ENCODE measurements at regions not wholly inside any gene's neighbourhood (a gene's known extent, or its start where the extent isn't known, plus 50 kb on each side); places are given as distances from the start of the nearest gene placed in this dataset.
"Not testable (repeated sequence)": the region's sequence is repeated elsewhere in the genome, so short reads cannot be mapped to it uniquely, and the experiment has no call there.

DNA sequence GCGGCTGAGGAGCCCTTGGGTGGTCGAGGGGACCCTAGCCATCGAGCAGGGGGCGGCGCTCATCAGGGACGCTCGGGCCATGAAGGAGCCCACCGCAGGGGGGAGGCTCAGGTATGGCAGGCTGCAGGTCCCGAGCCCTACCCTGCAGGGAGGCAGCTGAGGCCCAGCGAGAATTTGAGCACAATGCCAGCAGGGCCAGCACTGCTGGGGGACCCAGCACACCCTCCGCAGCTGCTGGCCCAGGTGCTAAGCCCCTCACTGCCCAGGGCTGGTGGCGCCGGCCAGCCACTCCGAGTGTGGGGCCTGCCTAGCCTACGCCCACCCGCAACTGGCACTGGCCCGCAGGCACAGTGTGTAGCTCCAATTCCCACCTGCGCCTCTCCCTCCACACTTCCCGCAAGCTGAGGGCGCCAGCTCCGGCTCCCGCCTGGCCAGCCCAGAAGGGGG lies 325.4 kb upstream of the FRG1 start:
- no peak for DNase-seq

DNA sequence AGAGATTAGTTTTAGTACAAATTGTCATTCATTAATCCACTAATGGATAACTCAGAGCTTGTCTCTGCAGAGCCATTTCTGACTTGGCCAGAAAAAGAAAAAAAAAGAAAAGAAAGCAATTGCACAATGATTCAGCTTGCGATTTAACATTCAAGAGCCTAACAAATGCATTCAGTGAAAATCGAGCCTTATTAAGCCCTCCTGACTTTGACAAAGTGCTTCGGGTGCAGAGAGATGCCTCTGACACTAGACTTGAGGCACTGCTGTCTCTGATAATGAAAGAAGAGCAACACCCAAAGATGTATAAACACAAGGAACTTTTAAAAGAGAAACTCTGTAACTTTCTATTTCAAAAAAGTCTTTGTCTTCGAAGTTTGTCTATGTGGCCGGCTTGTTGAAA lies 322.9 kb upstream of the FRG1 start:
- not testable (repeated sequence) for DNase-seq

DNA sequence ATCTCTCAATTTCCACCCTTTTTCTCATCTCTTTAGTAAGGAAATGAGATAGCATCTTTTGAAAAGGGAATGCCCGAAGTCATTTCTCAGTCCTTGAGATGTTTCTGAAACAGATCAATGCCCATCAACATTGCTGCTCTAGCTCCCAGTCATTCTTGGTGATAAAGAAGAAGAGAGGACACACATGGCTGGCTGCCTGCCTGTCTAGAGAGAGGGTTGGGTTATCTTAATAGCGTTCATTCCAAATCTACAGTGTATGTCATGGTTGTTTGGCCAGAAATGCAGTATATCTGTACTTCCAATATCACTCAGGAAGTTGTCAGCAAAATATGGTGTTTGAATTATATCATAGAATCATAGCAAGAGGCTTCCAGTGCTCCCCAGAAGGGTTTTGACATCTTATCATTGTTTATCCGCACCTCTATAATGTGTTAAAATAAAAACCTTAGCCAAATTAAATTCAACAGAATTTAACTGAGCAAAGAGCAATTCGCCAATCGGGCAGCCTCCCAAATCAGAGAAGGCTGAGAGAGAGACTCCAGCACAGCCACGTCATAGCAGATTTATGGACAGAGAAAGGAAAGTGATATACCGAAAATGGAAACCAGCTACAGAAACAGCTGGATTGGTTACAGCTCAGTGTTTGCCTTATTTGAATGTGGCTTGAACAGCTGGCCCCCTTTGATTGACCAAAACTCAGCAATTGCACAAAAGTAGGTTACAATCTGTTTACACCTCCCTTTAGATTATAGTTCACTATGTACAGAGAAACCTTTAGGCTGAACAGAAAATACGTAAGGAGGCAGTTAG lies 321.0 kb upstream of the FRG1 start:
- not testable (repeated sequence) for DNase-seq

DNA sequence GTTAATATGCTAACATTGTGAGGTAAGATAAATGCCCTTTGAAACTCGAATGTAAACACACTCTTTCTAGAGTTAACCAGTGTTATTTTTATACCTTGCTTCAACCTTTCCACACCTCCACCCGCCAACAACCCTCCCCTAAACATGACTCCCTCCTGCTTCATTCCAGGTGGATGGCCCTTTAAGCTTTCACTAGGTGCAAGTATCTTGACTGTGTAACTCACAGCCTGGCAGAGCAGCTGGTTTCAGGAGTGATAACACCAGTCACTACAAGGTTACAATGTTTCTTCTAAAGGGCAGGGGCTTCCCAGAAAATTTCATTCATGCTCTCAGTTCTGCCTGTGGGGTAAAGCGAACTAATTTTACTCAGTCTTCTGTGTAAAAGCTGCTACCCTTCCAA lies 318.1 kb upstream of the FRG1 start:
- DNase-seq = not testable (repeated sequence)

DNA sequence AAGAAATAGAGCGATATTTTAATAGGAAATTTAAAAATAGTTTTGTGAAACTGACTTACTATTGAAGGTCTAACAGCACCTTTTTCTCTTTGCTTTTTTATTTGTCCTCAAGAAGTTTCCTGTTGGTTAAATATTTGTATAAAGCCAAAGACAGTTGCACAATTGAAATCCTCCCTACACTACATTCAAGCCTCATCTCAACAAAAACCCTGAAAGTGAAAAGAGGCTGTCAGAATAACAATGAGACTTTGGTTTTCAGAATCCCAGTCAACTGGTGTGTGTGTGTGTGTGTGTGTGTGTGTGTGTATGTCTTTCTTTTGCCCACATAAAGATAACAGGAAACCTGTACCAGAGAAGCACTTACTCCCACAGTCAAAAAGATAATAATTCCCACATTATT lies 313.6 kb upstream of the FRG1 start:
- DNase-seq = not testable (repeated sequence)

DNA sequence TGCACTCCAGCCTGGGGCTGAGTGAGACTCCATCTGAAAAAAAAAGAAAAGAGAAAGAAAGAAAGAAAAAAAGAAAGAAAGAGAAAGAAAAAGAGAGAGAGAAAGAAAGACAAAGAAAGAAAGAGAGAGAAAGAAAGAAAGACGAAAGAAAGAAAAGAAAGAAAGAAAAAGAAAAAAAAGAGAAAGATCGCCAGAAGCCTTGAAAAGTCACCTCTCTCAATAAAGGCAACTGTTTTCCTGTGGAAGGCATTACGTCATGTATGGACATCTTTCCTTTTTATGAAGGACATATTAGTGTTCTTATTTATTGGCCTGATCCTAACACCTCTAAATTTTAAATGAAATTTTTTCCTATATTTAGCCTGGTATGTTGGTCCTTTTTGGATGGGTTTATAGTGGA lies 310.9 kb upstream of the FRG1 start:
- DNase-seq = not testable (repeated sequence)

DNA sequence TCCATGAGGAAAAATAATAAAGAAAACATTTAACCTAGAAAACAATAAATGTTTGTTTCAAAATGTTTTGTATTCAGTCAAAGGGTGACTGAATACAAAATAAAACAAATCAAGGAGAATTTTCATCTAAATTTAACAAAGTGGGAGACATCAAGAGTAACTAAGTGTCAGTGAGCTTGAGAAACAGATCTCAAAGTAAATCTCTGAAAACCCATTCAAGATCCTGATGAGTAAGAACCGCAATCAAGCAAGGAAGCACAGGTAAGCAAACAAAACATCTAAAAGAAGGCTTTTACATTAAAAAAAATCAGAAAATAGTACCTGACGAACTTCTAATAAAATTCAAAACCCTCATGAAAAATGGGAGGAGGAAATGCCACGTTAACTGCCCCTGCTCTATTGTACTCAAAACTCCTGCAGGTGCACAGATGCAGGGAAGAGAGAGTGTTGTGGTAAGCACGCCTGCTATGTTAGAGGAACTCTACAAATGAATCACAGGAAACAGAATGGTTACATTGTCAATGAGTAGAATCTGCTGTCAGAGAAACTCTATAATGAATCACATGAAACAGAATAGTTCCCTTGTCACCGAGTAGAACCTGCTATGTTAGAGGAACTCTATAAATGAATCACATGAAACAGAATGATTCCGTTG lies 309.6 kb upstream of the FRG1 start:
- not testable (repeated sequence) for DNase-seq

DNA sequence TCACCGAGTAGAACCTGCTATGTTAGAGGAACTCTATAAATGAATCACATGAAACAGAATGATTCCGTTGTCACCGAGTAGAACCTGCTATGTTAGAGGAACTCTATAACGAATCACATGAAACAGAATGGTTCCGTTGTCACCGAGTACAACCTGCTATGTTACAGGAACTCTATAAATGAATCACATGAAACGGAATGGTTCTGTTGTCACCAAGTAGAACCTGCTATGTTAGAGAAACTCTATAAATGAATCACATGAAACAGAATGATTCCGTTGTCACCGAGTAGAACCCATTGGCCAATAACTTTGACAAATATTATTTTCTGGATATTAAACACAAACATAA lies 309.1 kb upstream of the FRG1 start:
- not testable (repeated sequence) for DNase-seq

DNA sequence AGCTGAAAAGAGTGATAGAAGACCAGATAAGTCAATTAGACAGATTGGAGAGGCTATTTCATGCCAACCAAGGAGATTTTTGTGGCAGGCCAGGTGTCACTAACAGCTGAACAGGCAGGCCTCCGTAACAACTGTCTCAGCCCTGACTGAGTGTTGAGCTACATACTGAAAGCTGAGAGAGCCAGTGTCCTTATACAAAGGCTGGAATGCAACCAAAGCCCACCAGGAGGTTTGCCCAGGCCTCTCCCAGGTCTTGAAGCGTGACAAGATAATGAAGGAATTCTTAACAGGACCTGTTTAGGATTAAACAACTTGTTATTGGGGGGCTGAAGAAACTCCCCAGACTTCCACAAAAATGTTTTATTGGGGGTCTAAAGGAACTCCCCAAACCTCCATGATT lies 290.2 kb upstream of the FRG1 start:
- not testable (repeated sequence) for DNase-seq

DNA sequence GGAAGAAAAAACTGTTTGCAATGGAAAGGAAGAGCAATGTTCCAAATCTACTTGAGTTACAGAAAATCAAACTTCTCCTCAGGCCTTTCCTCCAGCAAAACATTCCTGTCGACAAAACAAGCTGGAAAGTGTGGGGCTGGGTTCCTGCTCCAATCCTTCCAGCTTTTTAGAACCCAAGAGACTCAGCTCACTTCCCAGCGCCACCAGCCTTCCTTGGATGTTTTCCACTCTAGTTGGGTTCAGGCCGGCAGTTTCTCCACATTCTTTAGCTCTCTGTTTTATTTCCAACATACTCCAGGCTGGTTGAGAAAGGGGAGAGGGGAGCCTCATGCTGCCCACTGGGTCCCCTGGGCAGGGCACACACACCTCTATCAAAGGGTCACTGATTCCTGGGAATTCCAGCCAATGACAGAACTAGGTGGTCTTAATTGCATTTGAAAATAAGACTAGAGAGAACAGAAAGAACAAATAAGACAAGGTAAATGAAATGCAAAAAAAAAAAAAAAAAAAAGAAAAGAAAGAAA lies 287.5 kb upstream of the FRG1 start:
- DNase-seq = not testable (repeated sequence)

DNA sequence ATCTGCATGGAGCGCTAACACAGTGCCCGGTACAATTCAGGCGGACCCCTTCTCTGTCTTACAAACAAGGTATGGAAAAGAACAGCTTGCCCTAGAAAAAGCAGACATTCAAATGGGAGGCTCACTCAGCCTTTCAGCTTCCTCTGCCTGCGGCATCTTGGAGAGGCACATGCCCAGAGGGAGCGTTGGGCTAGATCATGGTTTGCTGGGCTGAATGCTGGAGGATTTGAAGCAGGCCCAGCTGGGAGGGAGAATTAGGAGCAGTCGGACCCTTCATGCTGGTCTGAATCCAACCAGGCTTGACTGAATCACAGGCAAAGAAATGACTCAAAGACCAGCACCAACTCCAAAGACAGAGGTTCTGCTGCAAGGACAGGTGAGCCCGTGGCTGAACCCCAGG lies 286.7 kb upstream of the FRG1 start:
- not testable (repeated sequence) for DNase-seq

DNA sequence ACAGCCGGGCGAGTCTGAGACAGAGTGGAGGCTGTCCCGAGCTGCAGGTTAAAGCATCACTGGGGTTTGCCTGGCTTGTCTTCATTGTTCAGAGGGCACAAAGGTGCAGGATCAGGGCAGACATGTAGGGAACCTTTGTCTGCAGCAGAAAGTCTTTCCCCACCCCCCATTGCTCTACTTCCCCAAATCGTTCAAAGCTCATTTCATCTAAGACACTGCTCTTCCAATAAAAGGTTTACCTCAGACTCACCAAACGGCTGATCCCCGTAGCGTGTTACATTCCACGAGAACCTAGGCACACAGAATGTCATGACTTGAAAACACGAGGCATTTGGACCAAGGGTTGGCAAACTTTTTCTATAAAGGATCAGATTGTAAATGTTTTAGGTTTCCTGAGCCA lies 286.3 kb upstream of the FRG1 start:
- DNase-seq = not testable (repeated sequence)

DNA sequence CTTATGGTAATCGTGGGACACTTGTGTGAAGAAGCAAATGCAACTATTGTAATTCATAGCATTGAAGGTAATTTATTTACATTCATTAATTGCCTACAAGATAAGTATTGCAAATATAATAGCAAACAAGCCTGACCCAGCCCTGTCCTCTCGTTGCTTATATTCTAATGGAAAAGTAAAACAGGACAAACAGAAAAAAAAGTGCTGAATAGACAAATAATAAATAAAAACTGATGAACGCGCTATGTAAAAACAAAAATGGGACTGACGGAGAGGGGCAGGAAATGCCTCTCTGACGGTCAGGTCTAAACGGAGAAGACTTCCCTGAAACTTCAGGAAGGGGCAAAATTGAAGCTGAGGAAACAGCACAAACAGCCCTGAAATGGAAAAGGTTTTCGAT lies 284.9 kb upstream of the FRG1 start:
- not testable (repeated sequence) for DNase-seq

DNA sequence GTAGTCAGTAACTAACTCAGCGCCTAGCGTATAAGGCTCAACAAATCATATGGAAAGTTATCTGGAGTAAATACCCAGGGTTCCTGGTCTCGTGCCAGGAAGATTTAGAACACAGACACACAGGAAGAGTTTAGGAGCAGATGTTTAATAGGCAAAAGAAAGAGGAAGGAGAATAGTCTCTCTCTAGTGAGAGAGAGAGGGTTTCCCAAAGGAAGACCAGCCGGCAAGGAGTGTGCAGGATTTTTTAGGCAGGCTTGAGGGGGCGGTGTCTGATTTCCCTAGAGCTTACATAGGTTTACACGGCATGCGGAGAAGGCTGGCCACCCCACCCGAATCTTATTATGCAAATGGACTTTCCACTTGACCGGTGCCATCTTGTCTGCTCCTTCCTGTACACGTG lies 284.0 kb upstream of the FRG1 start:
- DNase-seq = no peak

DNA sequence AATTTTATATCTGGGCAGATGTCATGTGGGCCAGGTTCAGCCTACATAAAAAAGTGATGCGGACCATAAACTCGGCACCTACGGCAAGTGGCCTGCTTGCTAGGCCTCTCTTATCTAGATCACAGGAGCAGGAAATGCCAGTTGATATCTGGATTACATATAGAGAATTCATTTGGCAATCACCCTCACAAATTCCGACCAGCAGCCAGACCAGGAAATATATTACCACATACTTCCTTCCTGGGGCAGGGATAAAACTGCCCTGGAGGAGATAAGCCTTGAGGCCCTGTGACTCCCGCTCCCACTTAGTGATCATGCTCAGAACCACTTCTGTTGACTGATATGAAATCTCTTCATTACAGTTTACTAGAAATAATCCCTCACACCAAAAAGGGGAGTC lies 282.4 kb upstream of the FRG1 start:
- DNase-seq = not testable (repeated sequence)

DNA sequence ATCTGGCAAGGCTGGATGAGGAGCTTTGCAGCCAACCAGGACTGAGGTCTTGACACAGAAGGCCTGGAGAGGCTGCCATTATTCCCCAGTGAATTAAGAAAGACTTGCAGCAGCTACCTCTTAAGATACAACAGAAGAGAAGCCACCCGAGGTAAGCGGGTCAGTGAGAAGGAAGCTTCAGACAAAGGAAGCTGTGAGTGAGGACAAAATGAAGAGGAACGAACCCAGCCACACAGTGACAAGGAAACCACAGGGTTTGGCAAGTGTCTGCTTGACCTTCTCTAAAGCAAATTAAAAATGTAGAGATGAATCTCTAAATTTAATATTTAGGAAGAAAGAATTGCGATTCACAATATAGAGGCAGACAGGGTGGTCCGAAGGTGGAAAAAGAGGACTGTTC lies 281.8 kb upstream of the FRG1 start:
- DNase-seq = not testable (repeated sequence)

DNA sequence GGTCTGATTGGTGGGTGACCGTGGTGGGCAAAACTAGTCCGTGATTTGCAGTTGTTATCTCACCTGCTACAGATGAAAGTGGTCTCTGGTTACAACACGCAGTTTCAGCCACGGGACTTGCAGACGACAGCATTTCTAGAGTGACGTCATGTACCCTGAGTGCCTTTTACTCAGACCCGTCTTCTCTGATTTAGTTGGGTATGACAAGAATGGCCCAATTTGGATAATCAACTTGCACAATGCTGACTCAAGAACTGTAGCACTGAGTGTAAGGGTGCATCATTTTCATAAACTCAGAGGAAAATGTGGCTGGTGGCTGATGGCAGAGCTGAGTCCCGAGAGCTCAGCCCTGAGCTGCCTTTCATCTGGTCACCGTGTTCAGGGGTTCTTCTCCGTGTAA lies 281.4 kb upstream of the FRG1 start:
- DNase-seq = no peak

DNA sequence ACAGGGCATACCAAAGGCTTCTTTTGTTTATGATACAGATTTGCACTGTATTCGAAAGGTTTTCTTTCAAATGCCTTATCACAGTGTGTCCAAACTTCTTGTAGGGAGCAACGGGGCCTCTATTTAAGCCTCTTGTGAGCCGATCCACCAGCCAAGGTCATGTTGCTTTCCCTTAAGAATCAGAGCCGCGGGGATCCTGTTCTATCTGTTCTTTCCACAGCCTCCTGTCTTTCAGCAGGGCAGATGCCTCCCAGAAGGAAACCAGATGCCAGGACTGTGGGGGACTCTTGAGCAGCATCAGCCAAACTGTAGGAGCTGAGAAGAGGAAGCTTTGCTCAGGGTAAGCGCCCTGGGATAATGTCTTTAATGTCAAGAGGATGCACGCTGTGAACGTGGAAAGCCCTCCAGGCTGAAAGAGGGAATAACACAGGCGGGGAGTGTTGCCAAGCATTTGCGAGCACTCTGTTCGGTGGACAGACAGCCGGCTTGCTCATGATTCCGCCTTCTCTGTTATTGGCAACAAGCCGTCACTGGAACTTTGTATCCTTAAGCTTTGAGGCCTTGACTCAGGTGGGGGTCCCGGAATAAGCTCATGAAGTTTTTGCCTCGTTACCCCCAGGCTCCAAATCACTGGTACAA lies 279.8 kb upstream of the FRG1 start:
- DNase-seq = no peak

DNA sequence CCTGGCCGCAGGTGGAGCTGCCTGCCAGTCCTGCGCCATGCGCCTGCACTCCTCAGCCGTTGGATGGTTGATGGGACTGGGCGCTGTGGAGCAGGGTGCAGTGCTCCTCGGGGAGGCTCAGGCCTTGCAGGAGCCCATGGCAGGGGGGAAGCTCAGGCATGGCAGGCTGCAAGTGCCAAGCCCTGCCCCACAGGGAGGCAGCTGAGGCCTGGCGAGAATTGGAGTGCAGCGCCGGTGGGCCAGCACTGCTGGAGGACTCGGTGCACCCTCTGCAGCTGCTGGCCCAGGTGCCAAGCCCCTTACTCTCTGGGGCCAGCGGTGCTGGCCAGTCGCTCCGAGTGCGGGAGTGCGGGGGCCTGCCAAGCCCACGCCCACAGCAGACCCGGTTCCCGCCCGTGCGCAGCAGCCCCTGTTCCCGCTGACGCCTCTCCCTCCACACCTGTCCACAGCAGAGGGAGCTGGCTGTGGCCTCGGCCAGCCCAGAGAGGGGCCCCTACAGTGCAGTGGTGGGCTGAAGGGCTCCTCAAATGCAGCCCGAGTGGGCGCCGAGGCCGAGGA lies 275.9 kb upstream of the FRG1 start:
- no peak for DNase-seq

DNA sequence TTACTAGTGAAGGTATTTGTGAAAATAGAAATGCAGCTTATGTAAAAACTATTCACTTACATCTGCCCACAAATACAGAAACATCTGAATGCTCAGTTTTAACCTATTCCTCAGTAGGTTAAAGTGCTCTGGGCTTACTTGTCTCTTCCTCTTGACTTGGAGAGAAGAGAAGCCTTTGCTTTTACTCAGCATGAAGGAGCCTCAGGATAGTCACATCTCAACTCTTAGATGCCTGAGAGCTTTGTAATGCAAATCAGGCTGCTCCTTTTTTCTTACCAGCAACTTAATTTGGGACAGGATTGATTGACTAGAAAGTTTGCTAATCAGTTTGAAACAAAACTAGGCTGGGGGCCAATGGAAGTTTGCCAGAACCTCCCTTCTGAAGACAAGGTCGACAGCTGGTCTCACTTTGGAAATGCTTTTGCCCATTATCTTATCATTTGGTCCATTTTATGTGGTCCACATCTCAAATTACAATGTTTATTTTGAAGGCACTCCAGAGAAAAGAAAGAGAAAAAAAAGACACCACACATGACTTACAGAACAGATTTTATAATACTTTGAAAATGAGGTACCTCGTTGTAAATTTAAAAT lies 274.9 kb upstream of the FRG1 start:
- DNase-seq = peak in 1 of 2 donors; percentile 31

DNA sequence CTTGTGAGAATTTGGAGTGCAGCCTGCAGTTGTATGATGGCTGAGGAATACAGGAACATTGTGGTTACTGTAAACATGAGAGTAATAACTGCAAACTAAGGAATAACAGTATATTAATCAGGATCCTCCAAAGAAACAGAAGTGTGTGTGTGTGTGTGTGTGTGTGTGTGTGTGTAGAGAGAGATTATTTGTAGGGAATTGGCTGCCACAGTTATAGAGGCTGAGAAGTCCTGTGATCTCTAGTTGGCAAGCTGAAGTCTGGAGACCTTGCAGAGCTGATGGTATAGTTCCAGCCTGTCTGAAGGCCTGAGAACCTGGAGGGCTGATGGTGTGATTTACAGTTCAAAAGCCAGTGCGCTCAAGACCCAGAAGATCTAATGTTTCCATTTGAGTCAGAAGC lies 273.3 kb upstream of the FRG1 start:
- DNase-seq = not testable (repeated sequence)

DNA sequence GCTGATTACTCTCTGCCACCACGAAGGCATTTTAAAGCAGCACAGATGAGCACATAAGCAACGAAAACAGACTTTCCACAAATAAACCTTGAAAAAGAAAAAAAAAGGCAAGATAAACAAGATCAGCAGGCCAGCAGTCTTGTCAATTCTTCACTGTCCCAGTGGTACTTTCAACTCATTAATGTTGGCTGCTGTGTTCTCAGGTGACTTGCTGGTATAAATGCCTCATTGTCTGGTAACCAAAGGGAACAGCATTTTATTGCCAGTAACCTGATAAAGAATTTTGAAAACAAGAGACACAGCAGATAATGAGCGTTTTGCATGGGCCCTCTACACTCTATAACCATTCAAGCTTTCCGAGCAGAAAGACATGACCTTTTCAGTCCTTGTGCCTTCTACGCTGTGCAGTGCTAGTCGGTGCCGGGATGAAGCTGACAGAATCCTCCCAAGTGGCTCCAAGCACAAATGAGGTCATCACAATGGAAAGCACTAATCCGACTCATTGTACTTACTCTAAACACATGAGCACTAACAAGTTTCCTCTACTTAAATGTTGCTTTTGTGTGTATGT lies 242.9 kb upstream of the FRG1 start:
- DNase-seq = not testable (repeated sequence)

Measured in right lung (tissue), 2 donors.